ENCODE measurements at regions not wholly inside any gene's neighbourhood (a gene's known extent, or its start where the extent isn't known, plus 50 kb on each side); places are given as distances from the start of the nearest gene placed in this dataset.

- DNase-seq (ENCODE audit: low read depth in 2 of 2), result peak; percentile 51 to 71
Measured at GRCh38 chr10:77710759-77711682, 73.4 kb upstream of the KCNMA1 start.

GRCh38 chr10:77710081-77710551 is 72.5 kb upstream of the KCNMA1 start:
- no peak for DNase-seq (ENCODE audit: low read depth in 2 of 2)

GRCh38 chr10:77707570-77707969 is 70.0 kb upstream of the KCNMA1 start:
- DNase-seq (ENCODE audit: low read depth in 2 of 2), result no peak

GRCh38 chr10:77702166-77702565 is 64.6 kb upstream of the KCNMA1 start:
- no peak for DNase-seq (ENCODE audit: low read depth in 2 of 2)

GRCh38 chr10:77700086-77700485 is 62.5 kb upstream of the KCNMA1 start:
- DNase-seq (ENCODE audit: low read depth in 2 of 2), result no peak

GRCh38 chr10:77699080-77699645 is 61.6 kb upstream of the KCNMA1 start:
- no peak for DNase-seq (ENCODE audit: low read depth in 2 of 2)

GRCh38 chr10:77698267-77698931 is 60.8 kb upstream of the KCNMA1 start:
- no peak for DNase-seq (ENCODE audit: low read depth in 2 of 2)

GRCh38 chr10:77696584-77696983 is 59.0 kb upstream of the KCNMA1 start:
- DNase-seq (ENCODE audit: low read depth in 2 of 2), result no peak

GRCh38 chr10:77695186-77695585 is 57.6 kb upstream of the KCNMA1 start:
- no peak for DNase-seq (ENCODE audit: low read depth in 2 of 2)

- DNase-seq (ENCODE audit: low read depth in 2 of 2), result no peak
Measured at GRCh38 chr10:77692782-77693181, 55.2 kb upstream of the KCNMA1 start.

- no peak for DNase-seq (ENCODE audit: low read depth in 2 of 2)
Measured at GRCh38 chr10:77689339-77689738, 51.7 kb upstream of the KCNMA1 start.

GRCh38 chr10:77687621-77688020 is 50.0 kb upstream of the KCNMA1 start:
- DNase-seq (ENCODE audit: low read depth in 2 of 2), result no peak
